ENCODE measurements at regions not wholly inside any gene's neighbourhood (a gene's known extent, or its start where the extent isn't known, plus 50 kb on each side); places are given as distances from the start of the nearest gene placed in this dataset.
A peak's percentile ranks its signal among the peaks of the same experiment; 100 is the strongest.
"Not testable (repeated sequence)": the region's sequence is repeated elsewhere in the genome, so short reads cannot be mapped to it uniquely, and the experiment has no call there.

DNA sequence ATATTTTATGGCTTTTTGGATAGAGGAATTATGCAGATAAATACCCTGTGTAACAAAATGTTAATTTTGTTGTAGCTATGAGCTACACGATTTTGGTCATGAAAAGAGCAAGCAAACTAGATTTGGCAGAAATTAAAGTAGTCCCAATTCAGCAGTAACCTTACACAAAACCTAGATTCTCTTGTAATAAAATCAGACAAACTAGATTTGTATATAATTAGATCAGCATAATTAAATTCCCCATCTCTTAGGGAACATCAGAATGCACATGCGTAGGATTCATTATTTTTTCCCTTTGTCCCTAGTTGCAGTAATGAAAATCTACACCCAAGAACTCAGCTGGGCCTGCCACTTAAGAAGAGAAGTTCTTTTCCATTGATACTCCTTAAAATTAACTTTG is 1879.2 kb upstream of the CDH9 start:
- intact Hi-C loops (cut with DNase I) = no loop called here
- DNase-seq (ENCODE audit: missing footprints) (no peak), ATAC-seq (no peak)

DNA sequence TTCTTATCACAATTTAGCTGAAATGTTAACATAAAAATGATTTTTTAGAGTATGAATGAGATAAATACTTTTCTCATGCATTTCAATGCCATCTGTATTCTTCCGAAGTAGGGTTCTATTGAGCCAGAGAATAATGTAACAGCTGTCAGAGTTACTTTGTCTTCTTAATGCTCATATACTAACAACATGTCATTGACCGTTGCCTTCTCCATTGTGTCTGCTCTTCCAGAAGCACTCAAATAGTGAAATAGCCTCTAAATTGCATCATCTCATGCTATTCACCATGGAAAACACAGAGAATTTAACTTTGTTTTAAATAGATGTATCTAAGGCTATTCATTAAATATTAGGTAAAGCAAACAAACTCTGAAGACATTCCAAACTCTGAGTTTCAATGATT is 1875.9 kb upstream of the CDH9 start:
- DNase-seq (ENCODE audit: missing footprints) (no peak), ATAC-seq (no peak)
- intact Hi-C loops (cut with DNase I) = no loop called here

GRCh38 chr5:28903643-28904042 is 1865.3 kb upstream of the CDH9 start:
- DNase-seq (ENCODE audit: missing footprints) (no peak), ATAC-seq (no peak)
- intact Hi-C loops (cut with DNase I) = no loop called here

- intact Hi-C loops (cut with DNase I) = no loop called here
- ATAC-seq (no peak), DNase-seq (ENCODE audit: missing footprints) (no peak)
Observed at GRCh38 chr5:28896949-28897348, 1858.6 kb upstream of the CDH9 start.

- DNase-seq (ENCODE audit: missing footprints) = no peak
- ATAC-seq = no peak
- intact Hi-C loops (cut with DNase I) = no loop called here
Observed at GRCh38 chr5:28880936-28881335, 1842.5 kb upstream of the CDH9 start.

GRCh38 chr5:28877050-28877449 is 1838.7 kb upstream of the CDH9 start:
- DNase-seq (ENCODE audit: missing footprints) (no peak), ATAC-seq (no peak)
- intact Hi-C loops (cut with DNase I) = no loop called here

- intact Hi-C loops (cut with DNase I) = no loop called here
- no peak for DNase-seq (ENCODE audit: missing footprints)
- ATAC-seq = no peak
Observed at GRCh38 chr5:28864006-28864405, 1825.6 kb upstream of the CDH9 start.

- no peak for DNase-seq (ENCODE audit: missing footprints)
- no peak for ATAC-seq
- intact Hi-C loops (cut with DNase I) = no loop called here
Observed at GRCh38 chr5:28862860-28863196, 1824.4 kb upstream of the CDH9 start.

DNA sequence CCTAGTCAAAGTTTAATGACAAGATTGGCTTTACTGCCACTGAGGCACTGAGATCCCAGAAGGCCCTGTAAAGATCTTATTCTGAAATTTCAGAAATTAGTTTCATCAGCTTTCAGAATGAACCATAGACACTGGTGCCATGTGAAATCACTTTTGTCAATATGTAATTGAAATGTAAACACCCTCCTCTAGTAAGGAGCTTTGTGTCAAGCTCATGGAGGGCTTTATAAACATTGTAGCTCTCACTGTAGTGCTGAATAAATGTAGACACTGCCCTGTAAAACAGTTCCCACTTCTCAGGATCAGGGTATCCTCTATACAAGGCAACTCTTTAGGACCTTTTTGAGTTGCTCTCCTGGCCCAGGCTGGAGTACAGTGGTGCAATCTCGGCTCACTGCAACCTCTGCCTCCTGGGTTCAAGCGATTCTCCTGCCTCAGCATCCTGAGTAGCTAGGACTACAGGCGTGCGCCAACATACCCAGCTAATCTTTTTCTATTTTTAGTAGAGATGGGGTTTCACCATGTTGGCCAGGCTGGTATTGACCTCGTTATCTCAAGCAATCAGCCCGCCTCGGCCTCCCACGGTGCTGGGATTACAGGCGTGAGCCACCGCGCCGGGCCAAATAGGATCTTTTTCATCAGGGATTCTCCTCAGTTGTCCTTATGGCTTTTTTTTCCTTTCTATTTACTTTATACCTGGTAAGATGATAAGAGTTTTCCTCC is 1823.9 kb upstream of the CDH9 start:
- ATAC-seq (no peak), DNase-seq (ENCODE audit: missing footprints) (no peak)
- intact Hi-C loops (cut with DNase I) = no loop called here

DNA sequence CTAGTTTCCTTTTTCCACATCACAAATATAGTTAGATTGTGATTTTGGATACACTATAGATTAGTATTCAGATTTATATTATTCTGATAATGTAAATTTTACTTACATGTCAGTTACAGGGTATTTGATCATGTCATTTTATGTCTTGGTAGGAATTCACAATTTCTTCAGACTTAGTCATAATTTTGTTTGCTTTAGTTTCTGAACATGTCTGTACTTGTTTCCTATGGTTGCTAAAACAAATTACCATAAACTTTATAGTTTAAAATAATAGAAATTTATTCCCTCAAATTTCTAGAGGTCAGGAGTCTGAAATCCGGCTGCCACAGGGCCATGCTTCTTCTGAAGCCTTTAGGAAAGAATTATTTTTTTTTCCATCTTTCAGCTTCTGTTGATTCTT is 1817.2 kb upstream of the CDH9 start:
- intact Hi-C loops (cut with DNase I) = no loop called here
- ATAC-seq (no peak), DNase-seq (ENCODE audit: missing footprints) (no peak)

DNA sequence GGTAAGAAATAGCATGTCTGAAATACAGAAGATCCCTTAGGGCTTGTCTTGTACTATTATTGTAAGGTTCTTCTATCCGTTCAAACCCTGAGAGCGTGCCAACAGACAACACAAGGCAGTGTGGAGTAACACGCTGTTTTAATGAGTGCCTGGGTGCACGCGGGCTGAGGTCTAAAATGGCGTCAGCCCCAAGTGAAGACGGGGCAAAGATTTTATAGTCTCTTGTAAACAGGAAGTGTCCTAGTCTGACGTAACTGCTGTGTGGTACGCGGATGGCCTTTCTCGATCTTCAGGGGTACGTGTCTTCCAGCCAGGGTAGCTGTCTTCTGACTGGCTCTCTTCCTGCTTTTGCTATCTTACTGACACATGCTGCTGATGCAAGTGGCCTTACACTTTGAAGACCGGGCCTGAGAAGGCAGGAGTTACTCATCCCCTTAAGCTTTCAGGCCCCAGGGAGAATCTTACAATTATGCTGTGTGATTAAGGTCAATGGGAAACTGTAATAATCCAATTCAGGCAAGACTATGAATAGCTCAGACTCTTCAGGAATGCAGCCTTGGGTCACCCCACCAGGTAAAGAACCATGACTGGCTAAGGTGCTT is 1812.0 kb upstream of the CDH9 start:
- intact Hi-C loops (cut with DNase I) = no loop called here
- no peak for ATAC-seq
- DNase-seq (ENCODE audit: missing footprints) = no peak

- intact Hi-C loops (cut with DNase I) = no loop called here
Observed at GRCh38 chr5:28831042-28831441, 1792.7 kb upstream of the CDH9 start.

GRCh38 chr5:28823231-28823630 is 1784.8 kb upstream of the CDH9 start:
- intact Hi-C loops (cut with DNase I) = no loop called here
- DNase-seq (ENCODE audit: missing footprints) = no peak

More at GRCh38 chr5:28831042-28831441, 1792.7 kb upstream of the CDH9 start:
- ATAC-seq = no peak
- DNase-seq (ENCODE audit: missing footprints) = no peak

DNA sequence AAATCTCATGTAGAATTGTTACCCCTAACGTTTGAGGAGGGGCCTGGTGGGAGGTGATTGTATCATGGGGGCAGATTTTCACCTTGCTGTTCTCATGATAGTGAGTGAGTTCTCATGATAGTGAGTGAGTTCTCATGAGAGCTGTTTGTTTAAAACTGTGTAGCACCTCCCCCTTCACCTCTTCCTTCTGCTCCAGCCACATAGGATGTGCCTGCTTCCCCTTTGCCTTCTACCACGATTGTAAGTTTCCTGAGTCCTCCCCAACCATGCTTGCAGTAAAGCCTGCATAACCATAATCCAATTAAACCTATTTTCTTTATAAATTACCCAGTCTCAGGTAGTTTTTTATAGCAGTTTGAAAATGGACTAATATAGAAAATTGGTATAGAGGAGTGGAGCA is 1783.7 kb upstream of the CDH9 start:
- intact Hi-C loops (cut with DNase I) = no loop called here
- ATAC-seq (no peak), DNase-seq (ENCODE audit: missing footprints) (no peak)

More at GRCh38 chr5:28823231-28823630, 1784.8 kb upstream of the CDH9 start:
- ATAC-seq = no peak

DNA sequence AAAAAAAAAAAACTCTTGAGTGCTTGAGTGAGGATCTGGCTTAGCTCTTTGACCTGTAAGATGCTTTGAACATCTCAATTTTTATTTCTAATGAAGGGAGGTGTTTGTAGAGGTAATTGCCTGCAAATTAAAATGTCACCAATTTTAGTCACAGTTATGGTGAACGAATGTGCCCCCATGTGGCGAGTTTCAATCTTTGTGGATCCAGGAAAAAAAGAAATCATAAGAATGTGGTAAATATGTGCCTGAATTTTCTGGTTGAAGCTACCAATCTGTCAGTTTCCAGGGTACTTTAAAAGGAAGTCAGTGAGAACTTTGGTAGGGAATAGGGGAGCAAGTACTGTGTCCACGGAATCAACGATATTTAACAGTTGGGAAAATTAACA is 1772.4 kb upstream of the CDH9 start:
- DNase-seq (ENCODE audit: missing footprints) (no peak), ATAC-seq (no peak)
- intact Hi-C loops (cut with DNase I) = no loop called here

- ATAC-seq (no peak), DNase-seq (ENCODE audit: missing footprints) (peak; percentile 58)
- intact Hi-C loops (cut with DNase I) = no loop called here
Observed at GRCh38 chr5:28809811-28810750, 1771.7 kb upstream of the CDH9 start.

GRCh38 chr5:28808967-28809810 is 1770.8 kb upstream of the CDH9 start:
- DNase-seq (ENCODE audit: missing footprints) (peak; percentile 53), ATAC-seq (no peak)
- intact Hi-C loops (cut with DNase I) = no loop called here

DNA sequence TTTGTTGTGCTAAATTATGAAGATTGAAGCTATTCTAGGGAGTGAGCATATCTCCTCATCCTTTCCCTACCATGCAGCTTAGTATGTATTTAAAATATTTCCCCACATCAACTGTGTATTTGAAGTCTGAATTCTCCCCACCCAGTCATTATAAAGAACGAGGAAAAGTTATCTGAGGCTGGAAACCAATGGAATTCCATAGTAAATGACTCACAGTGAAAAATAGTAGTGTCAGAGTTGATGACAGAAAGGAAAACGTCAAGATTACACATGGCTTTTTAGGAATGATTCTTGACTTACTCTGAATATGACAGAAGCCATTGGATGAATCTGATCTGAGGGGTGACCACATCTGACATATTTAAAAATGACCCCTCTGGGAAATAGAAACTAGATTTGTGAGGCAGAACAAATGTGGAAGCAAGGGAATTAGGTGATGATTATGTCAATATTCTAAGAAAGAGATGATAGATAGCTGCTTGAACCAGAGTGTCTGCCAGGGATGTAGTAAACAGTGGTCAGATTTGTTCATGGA is 1768.9 kb upstream of the CDH9 start:
- ATAC-seq (no peak), DNase-seq (ENCODE audit: missing footprints) (no peak)
- intact Hi-C loops (cut with DNase I) = no loop called here

DNA sequence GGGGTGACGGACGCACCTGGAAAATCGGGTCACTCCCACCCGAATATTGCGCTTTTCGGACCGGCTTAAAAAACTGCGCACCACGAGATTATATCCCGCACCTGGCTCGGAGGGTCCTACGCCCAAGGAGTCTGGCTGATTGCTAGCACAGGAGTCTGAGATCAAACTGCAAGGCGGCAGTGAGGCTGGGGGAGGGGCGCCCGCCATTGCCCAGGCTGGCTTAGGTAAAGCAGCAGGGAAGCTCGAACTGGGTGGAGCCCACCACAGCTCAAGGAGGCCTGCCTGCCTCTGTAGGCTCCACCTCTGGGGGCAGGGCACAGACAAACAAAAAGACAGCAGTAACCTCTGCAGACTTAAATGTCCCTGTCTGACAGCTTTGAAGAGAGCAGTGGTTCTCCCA is 1760.6 kb upstream of the CDH9 start:
- peak; percentile 13 for DNase-seq (ENCODE audit: missing footprints)
- intact Hi-C loops (cut with DNase I); ATAC-seq: not testable (repeated sequence)

Measured in Right ventricle myocardium inferior (tissue), 1 donor.